HG02678 (cell line): ENCODE measurements at regions not wholly inside any gene's neighbourhood (a gene's known extent, or its start where the extent isn't known, plus 50 kb on each side); places are given as distances from the start of the nearest gene placed in this dataset.
"Not testable (repeated sequence)": the region's sequence is repeated elsewhere in the genome, so short reads cannot be mapped to it uniquely, and the experiment has no call there.

Experiments used
- ATAC-seq: cut with Tn5 transposase; IDR thresholded peaks from one replicate; pipeline ENCODE4 v1.9.1; 2021; ENCODE audit warnings: mild to moderate bottlenecking, moderate library complexity; ENCODE audit not compliant: unreplicated experiment

DNA sequence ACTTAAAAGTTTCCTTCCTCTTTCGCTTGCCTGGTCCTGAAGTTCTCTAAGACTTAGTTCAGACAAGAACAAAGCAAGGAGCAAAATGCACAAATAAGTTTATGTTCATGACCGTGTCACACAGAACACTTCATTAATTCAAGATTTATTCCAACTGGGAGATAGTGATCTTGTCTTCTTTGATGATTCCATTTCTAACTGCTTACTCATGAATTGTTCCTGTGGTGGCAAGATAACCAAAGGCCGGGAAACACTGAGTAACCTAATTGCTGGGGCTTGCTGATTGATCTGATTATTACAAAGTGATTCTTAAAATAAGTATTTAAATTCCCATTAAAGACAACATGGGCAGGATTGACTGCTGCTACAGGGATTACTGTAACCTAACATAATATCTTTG lies 1462.9 kb upstream of the RAG2 start:
- ATAC-seq = no peak

DNA sequence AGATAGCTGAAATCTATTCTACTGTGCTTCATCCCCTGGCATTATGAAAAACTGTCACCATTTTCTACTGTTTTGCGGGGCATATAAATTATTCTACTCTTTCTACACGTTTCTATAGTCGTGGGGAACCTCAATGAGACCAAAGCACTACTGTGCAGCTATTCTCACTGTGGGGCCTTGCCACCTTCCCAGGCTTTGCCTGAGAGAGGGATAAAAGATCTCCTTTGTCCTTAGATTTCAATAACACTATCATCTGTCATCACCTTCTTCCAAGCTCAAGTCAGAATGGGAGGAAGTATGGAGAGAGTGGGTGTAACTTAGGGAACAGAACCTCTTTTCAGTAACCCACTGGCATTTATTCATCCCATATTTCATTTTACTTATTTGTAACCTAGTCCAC lies 1462.1 kb upstream of the RAG2 start:
- ATAC-seq = no peak

DNA sequence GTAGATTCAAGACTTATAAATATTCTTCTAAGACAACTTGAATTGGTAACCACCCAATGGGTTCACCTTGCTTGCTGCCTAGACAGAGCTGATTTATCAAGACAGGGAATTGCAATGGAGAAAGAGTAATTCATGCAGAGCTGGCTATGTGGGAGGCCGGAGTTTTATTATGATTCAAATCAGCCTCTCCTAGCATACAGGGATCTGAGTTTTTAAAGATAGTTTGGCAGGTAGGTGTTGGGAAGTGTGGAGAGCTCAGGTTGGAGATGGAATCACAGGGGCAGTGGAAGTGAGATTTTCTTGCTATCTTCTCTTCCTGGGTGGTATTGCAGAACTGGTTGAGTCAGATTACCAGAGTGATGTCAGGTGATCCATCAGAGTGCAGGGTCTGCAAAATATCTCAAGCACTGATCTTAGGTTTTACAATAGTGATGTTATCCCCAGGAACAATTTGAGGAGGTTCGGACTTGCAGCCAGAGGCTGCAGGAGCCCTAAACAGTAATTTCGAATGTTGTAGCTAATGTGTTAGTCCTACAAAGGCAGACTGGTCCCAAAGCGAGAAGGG lies 1448.6 kb upstream of the RAG2 start:
- no peak for ATAC-seq

DNA sequence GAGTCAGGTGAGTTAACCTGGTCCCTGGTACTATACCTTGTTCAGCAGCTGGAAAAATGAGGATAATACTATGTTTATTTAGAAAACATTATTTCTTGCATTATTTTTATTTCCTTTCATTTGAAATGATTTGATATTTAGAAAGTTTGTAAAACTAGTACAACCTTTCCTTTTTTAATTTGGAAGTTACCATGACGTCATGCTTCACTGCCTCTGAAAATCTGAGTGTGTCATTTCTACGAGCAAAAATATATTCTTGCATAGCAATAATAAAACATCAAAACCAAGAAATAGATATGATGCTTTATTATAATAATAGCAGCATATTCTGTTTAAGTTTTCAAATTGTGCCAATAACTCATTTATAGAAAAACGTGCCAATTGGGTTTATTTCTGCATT lies 1445.0 kb upstream of the RAG2 start:
- ATAC-seq = no peak

DNA sequence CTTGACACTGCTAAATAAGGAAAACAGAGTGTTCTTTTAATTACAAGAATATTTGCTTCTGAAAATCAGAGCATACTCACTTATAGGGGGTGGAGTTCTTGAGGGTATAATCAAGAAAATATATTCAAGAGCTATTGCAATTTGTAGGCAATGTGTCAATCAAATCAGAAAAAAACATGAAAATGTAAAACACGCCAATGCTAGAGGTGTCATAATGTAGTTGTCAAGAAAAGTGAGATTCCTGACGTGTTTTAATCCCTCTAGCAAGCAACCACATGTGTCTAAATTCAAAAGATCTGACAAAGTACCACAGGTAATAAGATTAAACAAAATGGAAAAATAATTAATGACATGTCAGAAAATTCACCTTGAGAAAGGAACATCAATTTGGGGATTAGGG lies 1440.7 kb upstream of the RAG2 start:
- no peak for ATAC-seq

DNA sequence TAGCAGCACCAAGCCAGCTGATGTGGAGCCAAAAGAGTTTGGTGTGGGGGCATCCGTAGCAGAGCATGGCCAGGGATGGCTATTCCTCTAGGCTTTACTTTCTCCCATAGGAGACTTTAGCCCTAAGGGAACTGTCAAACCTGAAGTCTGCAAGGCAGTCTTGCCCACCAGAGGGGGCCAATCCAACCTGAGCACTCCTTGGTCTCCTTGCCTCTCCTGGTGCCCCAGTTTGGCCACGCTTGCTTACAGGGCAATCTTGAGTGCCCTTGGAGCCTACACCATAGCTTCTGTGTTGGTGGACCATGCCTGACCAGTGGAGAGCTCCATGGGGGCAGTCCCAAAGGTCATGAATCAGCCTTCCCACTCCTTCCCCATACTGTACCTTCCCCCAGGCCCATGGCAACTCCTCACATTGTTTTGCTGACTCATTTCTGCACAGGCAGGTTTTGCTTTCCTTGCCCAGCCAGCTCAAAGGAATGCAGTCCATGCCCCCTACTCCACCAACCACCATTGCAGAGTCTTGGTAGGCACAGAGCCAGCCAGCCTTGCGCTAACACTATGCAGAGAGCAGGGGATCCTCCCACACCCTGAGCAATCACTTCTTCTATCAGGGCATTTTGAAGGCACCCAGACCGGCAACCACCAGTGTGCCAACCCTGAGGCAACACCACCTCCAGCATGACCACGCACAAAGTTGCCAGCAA lies 1421.2 kb upstream of the RAG2 start:
- no peak for ATAC-seq

DNA sequence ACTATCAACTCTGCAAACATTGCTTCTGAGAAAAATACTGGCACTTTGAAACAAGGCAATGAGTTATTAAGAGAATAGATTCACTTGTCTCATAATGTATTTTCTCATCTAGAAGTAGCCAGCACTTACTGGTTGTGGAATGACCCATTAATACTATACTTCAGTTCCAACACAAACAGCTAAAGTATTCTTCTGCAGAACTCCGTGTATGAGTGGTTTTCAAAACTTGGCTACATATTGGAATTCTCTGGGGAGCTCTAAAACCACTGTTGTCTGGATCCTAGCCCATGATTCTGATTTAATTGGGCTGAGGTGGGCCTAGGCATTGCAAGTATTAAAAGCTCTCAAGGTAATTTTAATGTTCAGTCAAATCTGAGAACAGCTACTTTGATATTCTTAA lies 1416.4 kb upstream of the RAG2 start:
- ATAC-seq = no peak

DNA sequence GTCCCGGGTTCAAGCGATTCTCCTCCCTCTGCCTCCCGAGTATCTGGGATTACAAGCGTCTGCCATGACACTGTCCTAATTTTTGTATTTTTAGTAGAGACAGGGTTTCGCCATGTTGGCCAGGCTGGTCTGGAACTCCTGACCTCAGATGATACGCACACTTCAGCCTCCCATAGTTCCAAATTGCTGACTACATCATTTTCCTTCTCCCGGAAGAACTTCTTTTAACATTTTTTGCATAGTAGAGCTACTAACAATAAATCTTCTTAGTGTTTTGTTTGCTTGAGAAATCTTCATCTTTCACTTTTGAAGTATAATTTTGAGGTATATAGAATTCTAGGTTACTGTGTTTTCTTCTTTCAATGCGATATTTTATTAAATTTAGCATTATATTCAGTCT lies 1415.1 kb upstream of the RAG2 start:
- ATAC-seq = no peak

DNA sequence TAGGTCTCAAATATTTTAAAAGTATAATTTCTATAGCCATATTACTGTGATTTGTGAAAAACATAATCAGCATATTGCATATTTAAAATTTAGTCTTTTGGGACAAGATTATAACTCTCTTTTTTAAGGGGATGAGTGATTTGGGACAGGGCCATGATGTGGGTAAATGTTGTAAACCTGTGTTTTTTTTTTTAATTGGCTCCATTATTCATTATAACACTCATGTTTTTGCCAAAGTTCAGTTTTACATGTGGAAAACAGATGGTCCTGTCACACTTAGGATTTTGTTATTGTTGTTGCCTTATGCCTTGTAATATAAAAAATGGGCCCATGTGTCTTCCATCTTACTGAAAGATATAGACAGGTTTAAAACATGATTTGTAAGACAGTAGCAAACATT lies 1413.5 kb upstream of the RAG2 start:
- ATAC-seq = no peak

DNA sequence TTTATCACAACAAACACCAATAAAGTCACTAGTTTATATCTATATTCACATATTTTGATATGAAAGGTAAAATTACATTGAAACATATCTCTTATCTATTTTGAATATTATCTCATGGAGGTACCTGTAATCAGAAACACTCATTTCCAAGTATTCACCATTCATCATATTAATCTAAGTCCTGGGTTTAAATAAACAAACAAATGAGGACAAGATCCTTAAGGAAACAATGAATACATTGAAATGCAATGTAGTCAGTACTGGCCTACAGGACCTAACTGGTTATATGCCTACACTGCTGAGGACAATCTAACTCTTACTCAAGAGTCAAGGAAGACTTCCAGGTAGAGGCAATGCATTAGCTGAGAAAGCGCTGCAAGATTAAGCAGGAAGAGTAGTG lies 1411.9 kb upstream of the RAG2 start:
- no peak for ATAC-seq

DNA sequence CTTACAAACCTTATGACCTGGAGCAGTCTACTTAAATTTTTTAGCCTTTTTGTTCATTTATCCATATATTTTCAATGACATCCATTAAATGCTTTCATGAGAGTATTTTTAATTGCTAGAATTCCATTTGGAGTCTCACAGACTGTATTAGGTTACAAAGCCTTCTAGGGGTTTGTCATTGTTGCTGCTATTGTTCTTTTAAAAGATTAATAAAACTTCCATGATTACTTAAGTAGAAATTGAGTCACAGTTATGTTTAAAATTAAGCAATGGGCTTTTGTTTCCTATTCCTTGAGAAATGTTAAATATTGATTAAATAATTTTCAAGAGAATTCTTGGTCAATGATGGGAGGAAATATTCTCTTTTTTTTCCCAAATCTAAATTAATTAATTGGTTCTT lies 1408.4 kb upstream of the RAG2 start:
- ATAC-seq = no peak

DNA sequence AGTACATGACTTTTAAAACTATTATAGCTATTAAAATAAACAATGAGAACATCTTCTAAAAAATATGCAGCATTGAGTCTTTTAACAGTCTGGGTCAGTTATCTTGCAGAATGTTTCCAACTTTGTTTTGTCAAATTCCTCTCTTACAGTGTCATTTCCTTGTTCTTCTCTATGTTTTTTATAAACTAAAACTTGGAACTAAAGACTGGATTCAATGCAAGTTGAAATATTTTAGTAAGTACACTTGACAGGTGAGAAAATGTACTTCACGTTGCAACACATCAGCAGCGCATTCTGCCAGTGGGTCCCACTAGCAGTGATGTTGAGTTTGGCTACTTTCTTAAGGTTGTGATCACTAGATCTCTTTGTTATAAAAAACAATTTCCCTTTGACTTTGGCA lies 1407.6 kb upstream of the RAG2 start:
- no peak for ATAC-seq

DNA sequence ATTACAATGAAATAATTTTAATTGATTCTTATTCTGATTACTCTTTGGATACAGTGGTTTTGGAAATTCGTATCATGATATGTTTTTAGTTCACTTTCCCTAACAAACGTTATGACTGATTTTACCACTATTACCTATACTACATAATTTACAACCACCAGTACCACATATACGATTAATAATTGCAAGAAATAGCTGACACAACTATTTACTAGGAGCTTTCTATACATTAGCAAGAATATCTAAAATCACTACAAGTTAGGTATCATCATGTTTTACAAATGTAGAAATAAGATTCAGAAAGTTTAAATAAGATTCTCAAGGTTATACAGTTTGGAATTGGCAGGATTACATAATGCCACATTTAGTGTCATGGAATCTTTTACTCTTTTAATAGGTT lies 1401.1 kb upstream of the RAG2 start:
- no peak for ATAC-seq

DNA sequence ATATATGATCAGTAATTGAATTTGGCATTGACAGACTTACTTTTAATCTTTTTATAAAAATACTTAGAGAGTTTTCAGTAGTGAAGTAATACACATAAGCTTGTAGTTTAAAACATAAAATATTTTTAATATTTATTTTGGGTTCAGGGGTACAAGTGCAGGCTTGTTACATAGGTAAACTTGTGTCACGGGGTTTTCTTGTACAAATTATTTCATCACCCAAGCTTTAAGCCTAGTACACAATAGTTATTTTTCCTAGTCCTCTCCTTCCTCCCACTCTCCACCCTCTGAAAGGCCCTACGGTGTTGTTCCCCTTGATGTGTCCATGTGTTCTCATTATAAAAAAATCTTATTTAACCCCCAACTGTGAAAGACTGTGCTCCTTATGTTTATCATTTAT lies 1397.8 kb upstream of the RAG2 start:
- no peak for ATAC-seq

DNA sequence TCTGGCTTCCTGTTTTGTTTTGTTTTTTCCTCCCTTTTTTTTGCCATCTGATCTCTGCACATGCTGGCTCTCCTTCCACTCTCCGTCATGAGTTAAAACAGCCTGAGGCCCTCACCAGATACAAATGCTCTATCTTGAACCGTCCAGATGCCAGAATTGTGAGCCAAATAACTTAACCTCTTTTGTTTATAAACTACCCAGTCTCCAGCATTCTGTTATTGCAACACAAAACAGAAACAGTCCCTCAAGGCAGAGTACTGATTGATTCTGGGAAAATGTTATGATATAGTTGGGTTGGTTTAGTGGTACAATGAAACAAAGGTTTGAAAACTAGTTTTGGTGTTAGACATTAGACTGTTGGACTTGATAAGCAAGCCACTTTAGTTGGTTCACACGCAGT lies 1390.0 kb upstream of the RAG2 start:
- ATAC-seq = no peak

DNA sequence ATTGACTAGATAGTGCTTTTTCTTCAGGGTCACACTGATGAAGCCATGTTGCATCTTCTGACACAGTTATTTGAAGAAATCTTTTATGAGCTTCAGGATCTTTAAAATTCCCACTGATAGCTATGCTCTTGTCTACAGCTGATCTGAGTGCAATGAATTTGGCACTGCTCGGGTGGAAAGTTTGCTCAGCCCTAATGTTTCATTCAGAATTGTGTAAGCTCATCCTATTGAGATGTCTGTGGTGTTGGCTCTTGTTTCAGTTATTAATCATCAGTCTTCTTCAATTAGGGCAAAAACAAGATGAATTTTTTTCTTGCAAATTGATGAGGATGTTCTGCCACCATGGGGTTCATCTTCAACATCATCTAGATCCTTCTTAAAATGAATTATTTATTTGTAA lies 1387.0 kb upstream of the RAG2 start:
- no peak for ATAC-seq

DNA sequence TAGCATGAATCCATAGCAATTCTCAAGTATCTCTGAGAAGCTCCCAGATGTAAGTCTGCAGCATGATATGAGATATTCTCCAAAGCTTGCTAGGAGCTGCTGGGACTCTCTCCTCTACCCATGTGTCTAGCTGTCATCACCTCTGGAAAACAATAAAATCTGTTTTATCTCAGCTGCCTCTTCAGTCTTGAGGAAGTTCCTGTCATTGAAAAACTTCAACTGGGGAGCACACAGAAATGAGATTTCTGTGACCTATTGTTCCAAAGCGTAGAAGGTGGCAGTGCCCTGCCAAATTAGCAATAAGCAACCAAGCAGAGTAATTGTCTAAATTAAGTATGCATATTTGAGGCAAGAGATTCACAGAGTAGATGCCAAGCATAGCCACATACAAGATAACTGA lies 1380.6 kb upstream of the RAG2 start:
- ATAC-seq = no peak

DNA sequence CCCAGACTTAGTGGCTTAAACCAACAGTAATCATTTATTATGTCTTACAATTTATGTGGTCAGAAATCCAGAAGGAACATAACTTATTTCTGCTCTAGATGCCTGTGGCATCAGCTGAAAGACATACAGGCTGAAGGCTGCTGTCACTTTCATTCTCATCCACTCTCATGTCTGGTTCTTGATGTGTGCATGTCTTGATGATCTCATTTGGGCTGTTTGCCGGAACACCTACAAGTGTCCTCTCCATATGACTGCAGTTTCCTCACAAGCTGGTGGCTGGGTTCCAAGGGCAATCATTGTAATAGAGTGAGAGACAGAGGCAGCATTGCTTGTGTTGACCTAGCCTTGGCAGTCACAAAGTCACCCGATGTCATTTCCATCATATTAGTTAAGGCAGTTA lies 1375.9 kb upstream of the RAG2 start:
- no peak for ATAC-seq

DNA sequence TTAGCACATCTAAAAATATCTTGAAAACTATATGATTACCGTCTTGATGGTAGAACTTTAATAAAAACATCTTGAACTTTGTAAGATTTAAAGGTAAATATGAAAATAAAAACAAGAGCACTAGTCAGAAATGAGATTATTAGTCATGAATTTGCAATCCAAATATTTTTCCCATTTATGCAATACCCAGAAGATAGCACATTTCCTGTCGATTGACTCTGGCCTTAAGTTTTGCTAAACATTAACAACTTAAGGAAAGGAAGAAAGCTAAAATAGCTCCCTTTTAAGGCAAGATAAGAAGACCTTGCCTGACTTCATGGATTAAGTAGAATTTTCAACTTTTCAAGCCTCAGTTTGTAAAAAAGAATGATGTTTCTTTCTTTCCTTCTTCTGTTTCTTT lies 1374.7 kb upstream of the RAG2 start:
- no peak for ATAC-seq

DNA sequence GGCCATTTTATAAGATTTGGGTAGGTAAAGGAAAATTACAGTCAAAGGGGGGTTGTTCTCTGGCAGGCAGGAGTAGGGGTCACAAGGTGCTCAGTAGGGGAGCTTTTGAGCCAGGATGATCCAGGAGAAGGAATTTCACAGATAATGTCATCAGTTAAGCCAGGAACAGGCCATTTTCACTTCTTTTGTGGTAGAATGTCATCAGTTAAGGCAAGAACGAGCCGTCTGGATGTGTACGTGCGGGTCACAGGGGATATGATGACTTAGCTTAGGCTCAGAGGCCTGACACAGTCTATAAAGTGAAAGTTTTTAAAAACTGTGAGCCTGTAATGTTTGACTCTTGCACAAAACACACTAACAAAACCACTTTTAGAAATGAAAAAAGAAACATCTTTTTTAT lies 1371.3 kb upstream of the RAG2 start:
- not testable (repeated sequence) for ATAC-seq

DNA sequence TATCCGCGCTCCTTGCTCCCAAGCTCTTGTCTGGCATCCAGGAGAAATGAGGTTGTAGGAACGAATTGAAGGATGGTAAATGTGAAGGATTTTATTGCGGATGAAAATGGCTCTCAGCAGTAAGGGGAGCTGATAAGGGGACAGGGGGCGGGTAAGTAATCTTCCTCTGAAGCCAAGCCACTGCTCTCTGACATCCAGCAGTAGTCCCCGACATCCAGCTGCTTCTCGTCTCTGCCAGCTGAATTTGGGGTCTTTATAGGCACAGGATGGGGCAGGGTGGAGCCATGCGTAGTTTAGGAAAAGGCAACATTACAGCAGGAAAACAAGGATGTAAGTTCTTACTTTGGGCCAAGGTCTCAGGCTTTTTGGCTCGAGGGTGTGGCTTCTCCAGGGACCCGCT lies 1370.1 kb upstream of the RAG2 start:
- ATAC-seq = no peak

DNA sequence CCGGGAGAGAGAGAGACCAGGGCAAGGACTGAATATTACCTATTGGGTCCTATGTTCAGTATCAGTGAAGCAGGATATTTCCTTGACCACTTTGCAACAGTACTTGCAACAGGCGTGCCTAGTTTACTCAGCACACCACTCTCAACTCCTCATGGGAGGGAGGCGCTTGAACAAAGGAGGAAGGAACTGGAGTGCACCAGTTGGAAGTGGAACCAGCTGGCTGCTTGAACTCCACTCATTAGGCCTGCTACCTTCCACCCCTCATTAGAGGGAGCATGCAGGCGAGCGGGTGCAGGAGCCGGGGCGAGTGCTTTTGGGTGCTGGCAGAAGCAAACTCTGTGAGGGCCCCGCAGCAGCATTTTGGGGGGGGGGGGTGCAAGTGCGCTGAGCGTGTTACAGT lies 1369.6 kb upstream of the RAG2 start:
- ATAC-seq = no peak

DNA sequence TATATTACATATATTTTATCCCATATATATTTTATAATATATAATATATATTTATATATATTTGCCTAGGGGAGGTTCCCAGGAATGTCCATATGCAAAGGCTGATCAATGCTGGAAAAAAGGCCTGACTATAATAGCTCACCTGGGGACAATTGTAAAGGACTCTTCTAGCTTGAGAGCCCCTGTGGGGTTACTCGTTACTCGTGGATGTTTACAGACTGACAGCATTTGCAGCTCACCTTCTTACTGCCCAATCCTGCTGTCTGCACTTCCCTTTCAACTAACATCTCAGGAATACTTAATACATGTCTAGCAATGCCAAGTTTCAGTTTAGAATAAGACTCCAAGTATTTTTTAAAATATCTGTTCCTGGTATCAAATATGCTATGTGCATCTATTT lies 1365.4 kb upstream of the RAG2 start:
- no peak for ATAC-seq
